ENCODE measurements at regions not wholly inside any gene's neighbourhood (a gene's known extent, or its start where the extent isn't known, plus 50 kb on each side); places are given as distances from the start of the nearest gene placed in this dataset.

DNA sequence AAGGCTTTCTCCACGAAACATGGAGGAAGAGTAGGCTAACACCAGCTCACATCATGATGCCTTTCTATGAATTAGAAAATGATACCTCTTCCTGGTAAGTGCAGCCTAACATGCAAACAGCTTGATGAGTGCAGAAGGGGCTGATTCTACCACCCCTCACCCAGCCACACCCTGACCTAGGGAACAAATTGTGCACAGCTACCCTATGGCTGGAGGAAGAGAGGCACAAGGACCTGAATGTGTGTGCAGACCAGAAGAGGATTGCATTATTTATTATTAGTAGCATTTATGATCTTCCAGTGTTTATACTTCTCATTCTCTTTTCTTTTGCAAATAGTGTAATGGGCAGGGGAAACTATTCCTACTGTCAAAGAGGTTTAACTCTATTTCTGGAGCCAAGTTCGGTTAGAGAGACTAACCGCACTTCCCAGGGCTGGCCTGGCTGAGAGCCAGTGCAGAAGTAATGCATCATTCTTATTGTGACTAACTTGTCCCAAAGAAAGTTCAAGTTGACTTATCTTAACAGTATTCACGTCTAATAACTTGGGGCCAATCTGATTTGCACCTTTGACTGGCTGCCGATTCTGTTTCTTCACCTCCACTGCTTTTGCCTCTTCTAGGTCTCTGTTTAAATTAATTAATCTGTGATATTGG lies 237.5 kb downstream of the CD83 start:
- H3K4me3 ChIP-seq (ENCODE audit: low read depth, low read length): no peak overlapping the region
- CTCF ChIA-PET: interaction anchor here (0.9 kb wide), 1 partner anchor 17 kb away, joined by 4 read pairs; no protein-coding TSS in a partner anchor
- no peak for TF ChIP-seq ZEB2 (tag by site-specific recombination; IDR thresholded peaks at IDR 0.05)
- TF ChIP-seq ZNF530 (tag by site-specific recombination; IDR thresholded peaks at IDR 0.05; ENCODE audit: low read depth): no peak
- no peak for TF ChIP-seq KLF7 (tag by site-specific recombination; IDR thresholded peaks at IDR 0.05; ENCODE audit: borderline replicate concordance)
- no peak for TF ChIP-seq ZNF791 (tag by site-specific recombination; IDR thresholded peaks at IDR 0.05)
- TF ChIP-seq ZNF560 (tag by site-specific recombination; IDR thresholded peaks at IDR 0.05; ENCODE audit: borderline replicate concordance): no peak
- TF ChIP-seq KLF1 (tag by site-specific recombination; IDR thresholded peaks at IDR 0.05): no peak
- no peak for TF ChIP-seq ZNF112 (tag by site-specific recombination; IDR thresholded peaks at IDR 0.05)
- TF ChIP-seq ZNF658 (tag by site-specific recombination; IDR thresholded peaks at IDR 0.05): no peak
- no peak for TF ChIP-seq RBAK (tag by site-specific recombination; IDR thresholded peaks at IDR 0.05)
- TF ChIP-seq SALL2 (tag by site-specific recombination; IDR thresholded peaks at IDR 0.05; ENCODE audit: borderline replicate concordance): no peak
- no peak for TF ChIP-seq HOXC10 (CRISPR knock-in tag; IDR thresholded peaks at IDR 0.05)
- no peak for TF ChIP-seq IKZF3 (tag by site-specific recombination; IDR thresholded peaks at IDR 0.05)
- no peak for TF ChIP-seq SP7 (tag by site-specific recombination; IDR thresholded peaks at IDR 0.05)
- no peak for TF ChIP-seq ZNF24 (tag by site-specific recombination; IDR thresholded peaks at IDR 0.05)
- TF ChIP-seq KLF16 (tag by site-specific recombination; IDR thresholded peaks at IDR 0.05): no peak
- TF ChIP-seq ZNF529 (tag by site-specific recombination; IDR thresholded peaks at IDR 0.05; ENCODE audit: insufficient replicate concordance): no peak
- TF ChIP-seq ZNF37A (tag by site-specific recombination; IDR thresholded peaks at IDR 0.05): no peak
- no peak for TF ChIP-seq ZNF10 (tag by site-specific recombination; IDR thresholded peaks at IDR 0.05)
- H3K27ac ChIP-seq (ENCODE audit: extremely low read depth, low read depth, low read length): no peak overlapping the region
- POLR2A ChIA-PET: no interaction called here
- H3K36me3 ChIP-seq (ENCODE audit: control insufficient read depth in 2 of 2, insufficient read depth in 1 of 2, low read length in 2 of 2): no peaks in the 10 kb centered on the region
- peaks cover 3% of the 10 kb centered on the region for H3K4me1 ChIP-seq (ENCODE audit: control insufficient read depth, insufficient read depth, low read length)
- H3K9me3 ChIP-seq (ENCODE audit: control insufficient read depth, insufficient read depth, low read depth, low read length): no peaks in the 10 kb centered on the region

DNA sequence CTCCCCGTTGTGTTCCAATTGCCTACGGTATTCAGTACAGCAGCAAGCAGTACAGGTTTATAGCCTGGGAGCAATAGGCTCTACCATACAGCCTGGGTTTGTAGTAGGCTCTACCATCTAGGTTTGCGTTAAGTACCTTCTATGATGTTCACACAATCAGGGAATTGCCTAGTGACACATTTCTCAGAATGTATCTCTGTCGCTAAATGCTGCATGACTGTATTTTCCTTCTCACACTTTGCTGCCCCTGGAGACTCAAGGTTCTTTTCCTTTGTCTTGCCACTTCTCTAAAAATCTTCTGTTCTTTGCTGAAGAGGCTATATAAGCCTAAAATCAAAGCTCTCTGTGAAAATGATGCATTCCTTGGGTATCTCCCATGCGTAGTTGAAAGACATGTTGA lies 241.9 kb downstream of the CD83 start:
- peaks cover 3% of the 10 kb centered on the region for H3K4me1 ChIP-seq (ENCODE audit: control insufficient read depth, insufficient read depth, low read length)
- H3K27ac ChIP-seq (ENCODE audit: extremely low read depth, low read depth, low read length): no peak overlapping the region
- TF ChIP-seq, protein P1, sequence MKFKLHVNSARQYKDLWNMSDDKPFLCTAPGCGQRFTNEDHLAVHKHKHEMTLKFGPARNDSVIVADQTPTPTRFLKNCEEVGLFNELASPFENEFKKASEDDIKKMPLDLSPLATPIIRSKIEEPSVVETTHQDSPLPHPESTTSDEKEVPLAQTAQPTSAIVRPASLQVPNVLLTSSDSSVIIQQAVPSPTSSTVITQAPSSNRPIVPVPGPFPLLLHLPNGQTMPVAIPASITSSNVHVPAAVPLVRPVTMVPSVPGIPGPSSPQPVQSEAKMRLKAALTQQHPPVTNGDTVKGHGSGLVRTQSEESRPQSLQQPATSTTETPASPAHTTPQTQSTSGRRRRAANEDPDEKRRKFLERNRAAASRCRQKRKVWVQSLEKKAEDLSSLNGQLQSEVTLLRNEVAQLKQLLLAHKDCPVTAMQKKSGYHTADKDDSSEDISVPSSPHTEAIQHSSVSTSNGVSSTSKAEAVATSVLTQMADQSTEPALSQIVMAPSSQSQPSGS (tag by site-specific recombination; IDR thresholded peaks at IDR 0.05; ENCODE audit: low read depth): no peak
- TF ChIP-seq ZNF214 (tag by site-specific recombination; IDR thresholded peaks at IDR 0.05; ENCODE audit: borderline replicate concordance) (no peak), ZNF426 (tag by site-specific recombination; IDR thresholded peaks at IDR 0.05) (no peak), KLF9 (tag by site-specific recombination; IDR thresholded peaks at IDR 0.05; ENCODE audit: low read depth) (no peak), SCRT2 (tag by site-specific recombination; IDR thresholded peaks at IDR 0.05) (no peak), ZNF549 (tag by site-specific recombination; IDR thresholded peaks at IDR 0.05) (no peak), ZNF560 (tag by site-specific recombination; IDR thresholded peaks at IDR 0.05; ENCODE audit: borderline replicate concordance) (no peak), ZNF274 (IDR thresholded peaks at IDR 0.05; ENCODE audit: low read length) (no peak), ZNF274 (tag by site-specific recombination; IDR thresholded peaks at IDR 0.05; ENCODE audit: borderline replicate concordance) (no peak), ZNF596 (tag by site-specific recombination; IDR thresholded peaks at IDR 0.05) (no peak), ZNF433 (tag by site-specific recombination; IDR thresholded peaks at IDR 0.05; ENCODE audit: low read depth) (no peak)
- no peaks in the 10 kb centered on the region for H3K9me3 ChIP-seq (ENCODE audit: control insufficient read depth, insufficient read depth, low read depth, low read length)
- CTCF ChIA-PET: no interaction called here
- no peaks in the 10 kb centered on the region for H3K36me3 ChIP-seq (ENCODE audit: control insufficient read depth in 2 of 2, insufficient read depth in 1 of 2, low read length in 2 of 2)
- POLR2A ChIA-PET: no interaction called here
- no peak overlapping the region for H3K4me3 ChIP-seq (ENCODE audit: low read depth, low read length)
